ENCODE measurements at regions not wholly inside any gene's neighbourhood (a gene's known extent, or its start where the extent isn't known, plus 50 kb on each side); places are given as distances from the start of the nearest gene placed in this dataset.

DNA sequence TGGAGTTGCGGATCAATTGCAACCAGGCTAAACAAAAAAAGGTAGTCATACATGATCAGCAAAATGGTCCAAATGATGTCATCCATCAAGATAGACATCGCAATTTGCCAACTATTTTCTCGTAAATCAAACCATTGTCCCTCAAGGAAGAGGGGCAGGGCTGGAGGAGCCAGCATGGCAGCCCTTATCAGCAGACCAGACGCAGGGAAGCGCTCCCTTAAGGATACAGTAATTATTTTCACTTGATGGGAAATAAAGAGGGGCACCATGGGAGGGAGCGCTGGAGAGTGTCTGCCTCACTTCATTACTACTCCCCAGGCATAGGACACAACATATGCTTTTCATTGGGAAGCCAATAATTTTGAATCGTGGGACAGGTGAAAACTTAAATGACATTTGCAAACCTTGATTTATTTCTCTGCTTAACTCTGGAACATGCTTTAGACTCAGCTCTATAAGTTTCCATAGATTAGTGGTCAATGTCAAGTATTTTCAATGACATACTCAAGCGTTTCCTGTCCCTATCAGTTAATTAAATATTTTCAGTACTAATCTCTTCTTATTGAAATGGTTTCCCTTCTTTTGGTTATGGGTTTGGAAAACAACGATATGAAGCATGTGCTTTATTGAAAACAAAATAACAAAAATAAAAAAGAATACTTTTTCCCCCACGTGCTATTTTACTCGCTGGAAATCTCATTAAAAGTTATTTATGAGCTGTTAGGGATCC is 202.4 kb upstream of the HABP2 start:
- Histone ChIP-seq H3K27ac (no peak overlapping the region), H3K4me1 (no peaks in the 10 kb centered on the region), H3K4me3 (no peak overlapping the region), H3K36me3 (ENCODE audit: low read depth, missing control alignments) (no peaks in the 10 kb centered on the region), H3K27me3 (no peaks in the 10 kb centered on the region), H3K9me3 (no peaks in the 10 kb centered on the region)
- no peak for TF ChIP-seq POLR2A (IDR thresholded peaks at IDR 0.05)
- TF ChIP-seq, protein P1, sequence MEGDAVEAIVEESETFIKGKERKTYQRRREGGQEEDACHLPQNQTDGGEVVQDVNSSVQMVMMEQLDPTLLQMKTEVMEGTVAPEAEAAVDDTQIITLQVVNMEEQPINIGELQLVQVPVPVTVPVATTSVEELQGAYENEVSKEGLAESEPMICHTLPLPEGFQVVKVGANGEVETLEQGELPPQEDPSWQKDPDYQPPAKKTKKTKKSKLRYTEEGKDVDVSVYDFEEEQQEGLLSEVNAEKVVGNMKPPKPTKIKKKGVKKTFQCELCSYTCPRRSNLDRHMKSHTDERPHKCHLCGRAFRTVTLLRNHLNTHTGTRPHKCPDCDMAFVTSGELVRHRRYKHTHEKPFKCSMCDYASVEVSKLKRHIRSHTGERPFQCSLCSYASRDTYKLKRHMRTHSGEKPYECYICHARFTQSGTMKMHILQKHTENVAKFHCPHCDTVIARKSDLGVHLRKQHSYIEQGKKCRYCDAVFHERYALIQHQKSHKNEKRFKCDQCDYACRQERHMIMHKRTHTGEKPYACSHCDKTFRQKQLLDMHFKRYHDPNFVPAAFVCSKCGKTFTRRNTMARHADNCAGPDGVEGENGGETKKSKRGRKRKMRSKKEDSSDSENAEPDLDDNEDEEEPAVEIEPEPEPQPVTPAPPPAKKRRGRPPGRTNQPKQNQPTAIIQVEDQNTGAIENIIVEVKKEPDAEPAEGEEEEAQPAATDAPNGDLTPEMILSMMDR (IDR thresholded peaks at IDR 0.05) = no peak
- intact Hi-C loops (cut with DNase I; ENCODE audit: low total_unique reads) = loop anchor here (5.0 kb wide), 1 partner anchor 773 kb away; no protein-coding TSS in a partner anchor
- 56 to 66% methylated on average over 11 of the region's 11 CpGs for WGBS, 2 donors
- DNase-seq = no peak

DNA sequence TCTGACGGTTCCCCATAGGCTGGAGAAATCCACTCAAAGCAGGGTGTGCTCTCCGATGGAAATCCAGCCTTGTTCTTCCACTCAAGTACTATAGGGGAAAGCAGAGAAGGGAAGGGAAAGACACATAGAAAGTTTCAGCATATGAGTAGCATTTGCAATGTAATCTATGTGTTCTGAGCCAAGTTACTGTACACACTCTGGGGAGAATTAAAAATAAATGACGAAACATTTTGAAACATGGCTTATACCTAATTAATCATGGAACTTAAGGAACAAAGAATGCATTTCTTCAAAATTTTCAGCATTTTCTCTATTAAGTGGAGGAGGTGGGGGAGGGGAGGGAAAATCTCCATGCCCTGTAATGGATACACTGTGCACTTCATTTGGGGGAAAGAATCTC is 198.1 kb upstream of the HABP2 start:
- Histone ChIP-seq H3K36me3 (ENCODE audit: low read depth, missing control alignments) (no peaks in the 10 kb centered on the region), H3K9me3 (no peaks in the 10 kb centered on the region), H3K27me3 (no peaks in the 10 kb centered on the region), H3K4me3 (no peak overlapping the region), H3K27ac (no peak overlapping the region), H3K4me1 (no peaks in the 10 kb centered on the region)
- TF ChIP-seq, protein P1 (IDR thresholded peaks at IDR 0.05) = no peak
- TF ChIP-seq POLR2A (IDR thresholded peaks at IDR 0.05) = no peak
- intact Hi-C loops (cut with DNase I; ENCODE audit: low total_unique reads) = loop anchor here (5.0 kb wide), 1 partner anchor 777 kb away; no protein-coding TSS in a partner anchor
- WGBS, 2 donors = 80 to 83% methylated on average over 3 of the region's 3 CpGs
- no peak for DNase-seq

DNA sequence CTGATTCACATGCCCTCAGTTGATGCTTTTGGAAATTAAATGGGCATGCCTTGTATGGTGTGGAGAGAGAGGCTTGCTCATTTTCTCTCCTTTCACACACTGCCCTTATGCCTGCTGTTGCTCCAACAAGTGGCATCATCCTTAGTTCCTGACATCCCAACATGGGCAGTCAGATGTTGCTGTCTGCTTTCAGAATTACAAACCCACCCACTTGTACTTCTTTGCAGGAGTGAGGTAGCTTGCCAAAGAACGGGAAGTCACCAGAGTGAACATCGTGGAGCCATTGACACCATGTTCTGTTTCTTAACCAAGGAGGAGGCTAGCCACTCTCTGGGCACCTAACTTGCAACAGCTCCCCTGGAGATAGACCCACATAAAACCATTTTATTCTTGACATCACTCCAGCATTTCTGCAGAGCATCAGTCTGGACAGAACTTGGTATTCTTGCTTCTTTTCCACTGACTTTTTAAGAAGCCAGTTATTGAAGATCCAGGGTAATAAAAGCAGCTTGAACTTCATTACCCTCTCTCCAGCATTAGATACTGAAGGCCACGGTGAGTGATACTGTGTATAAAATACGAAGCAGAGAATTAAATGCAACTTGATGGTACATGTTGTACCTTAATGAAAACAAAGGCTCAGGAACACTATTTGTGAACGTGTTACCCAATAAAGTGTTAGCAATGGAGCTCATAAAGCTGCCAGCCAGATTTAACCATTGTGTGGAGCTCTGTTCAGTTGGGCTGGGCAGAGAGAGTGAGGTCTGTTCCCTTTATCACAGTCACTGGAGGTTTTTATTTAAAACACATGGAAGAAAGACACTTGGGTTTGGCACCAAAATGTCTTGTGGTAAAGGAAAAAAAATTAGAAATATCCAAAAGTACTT is 195.8 kb upstream of the HABP2 start:
- intact Hi-C loops (cut with DNase I; ENCODE audit: low total_unique reads) = no loop called here
- no peaks in the 10 kb centered on the region for H3K9me3 ChIP-seq
- H3K4me3 ChIP-seq = no peak overlapping the region
- no peaks in the 10 kb centered on the region for H3K4me1 ChIP-seq
- WGBS, 2 donors = 28 to 42% methylated on average over 5 of the region's 5 CpGs
- no peaks in the 10 kb centered on the region for H3K27me3 ChIP-seq
- DNase-seq = no peak
- TF ChIP-seq, protein P1 (IDR thresholded peaks at IDR 0.05) = no peak
- no peak for TF ChIP-seq POLR2A (IDR thresholded peaks at IDR 0.05)
- H3K36me3 ChIP-seq (ENCODE audit: low read depth, missing control alignments) = no peaks in the 10 kb centered on the region
- no peak overlapping the region for H3K27ac ChIP-seq

DNA sequence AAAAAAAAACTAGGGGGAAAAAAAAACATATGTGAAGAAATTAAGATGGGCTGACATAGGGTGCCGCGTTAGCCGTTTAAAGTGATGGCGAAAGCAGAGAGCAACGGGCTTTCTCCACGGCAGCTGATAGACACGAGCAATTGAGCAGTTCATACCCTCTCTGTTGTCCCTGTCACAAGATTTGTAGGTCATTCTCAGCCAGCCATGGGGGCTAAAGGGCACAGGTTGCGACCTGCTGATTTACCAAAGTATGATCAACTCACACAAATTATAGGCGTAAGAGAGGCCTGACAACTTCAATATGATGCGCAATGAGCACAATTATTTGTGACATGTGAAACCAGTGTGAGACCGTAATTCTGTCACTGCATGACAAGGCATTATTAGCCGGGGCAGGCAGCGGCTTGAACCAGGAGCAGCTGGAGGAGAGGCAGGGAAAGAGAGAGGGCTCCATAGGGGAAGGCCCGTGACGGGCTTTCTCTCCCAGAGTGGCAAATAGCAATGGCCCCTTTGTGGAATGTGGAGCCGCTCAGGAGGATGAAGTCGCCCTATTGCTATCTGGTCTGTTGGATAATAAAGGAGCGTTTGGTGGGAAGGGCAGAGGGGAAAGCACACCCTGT is 195.1 kb upstream of the HABP2 start:
- Histone ChIP-seq H3K4me1 (no peaks in the 10 kb centered on the region), H3K9me3 (no peaks in the 10 kb centered on the region), H3K36me3 (ENCODE audit: low read depth, missing control alignments) (no peaks in the 10 kb centered on the region), H3K27me3 (no peaks in the 10 kb centered on the region), H3K4me3 (no peak overlapping the region), H3K27ac (no peak overlapping the region)
- intact Hi-C loops (cut with DNase I; ENCODE audit: low total_unique reads) = no loop called here
- no peak for TF ChIP-seq POLR2A (IDR thresholded peaks at IDR 0.05)
- TF ChIP-seq, protein P1 (IDR thresholded peaks at IDR 0.05) = no peak
- WGBS, 2 donors = 80 to 90% methylated on average over 18 of the region's 18 CpGs
- no peak for DNase-seq
